Neural progenitor cell (in vitro differentiated cells): ENCODE measurements at regions not wholly inside any gene's neighbourhood (a gene's known extent, or its start where the extent isn't known, plus 50 kb on each side); places are given as distances from the start of the nearest gene placed in this dataset.

ENCODE experiments used
- CTCF ChIP-seq: fragments of 200-600 bp; sonication (generic); IDR thresholded peaks from 2 replicates; pipeline ENCODE4 v1.5.1; 2017; ENCODE audit warnings: antibody characterized with exemption, mild to moderate bottlenecking
- EZH2 ChIP-seq: fragments of 200-600 bp; sonication (generic); IDR thresholded peaks from 2 replicates; pipeline ENCODE4 v1.6.1; 2017; ENCODE audit warnings: antibody characterized with exemption, mild to moderate bottlenecking, moderate library complexity

- TF ChIP-seq CTCF: no peak
- no peak for TF ChIP-seq EZH2
These were observed 333.0 kb downstream of the CCER1 start for GRCh38 chr12:90621927-90622326.
